ENCODE measurements at regions not wholly inside any gene's neighbourhood (a gene's known extent, or its start where the extent isn't known, plus 50 kb on each side); places are given as distances from the start of the nearest gene placed in this dataset.

- no peak for DNase-seq
These were observed 1170.0 kb downstream of the XPNPEP1 start for GRCh38 chr10:108753326-108753725.

GRCh38 chr10:108749042-108749441 is 1174.3 kb downstream of the XPNPEP1 start:
- no peak for DNase-seq

- no peak for DNase-seq
These were observed 1187.2 kb downstream of the XPNPEP1 start for GRCh38 chr10:108736111-108736510.

- no peak for DNase-seq
These were observed 1187.9 kb downstream of the XPNPEP1 start for GRCh38 chr10:108735380-108735779.

- no peak for DNase-seq
These were observed 1201.4 kb downstream of the XPNPEP1 start for GRCh38 chr10:108721874-108722273.

DNA sequence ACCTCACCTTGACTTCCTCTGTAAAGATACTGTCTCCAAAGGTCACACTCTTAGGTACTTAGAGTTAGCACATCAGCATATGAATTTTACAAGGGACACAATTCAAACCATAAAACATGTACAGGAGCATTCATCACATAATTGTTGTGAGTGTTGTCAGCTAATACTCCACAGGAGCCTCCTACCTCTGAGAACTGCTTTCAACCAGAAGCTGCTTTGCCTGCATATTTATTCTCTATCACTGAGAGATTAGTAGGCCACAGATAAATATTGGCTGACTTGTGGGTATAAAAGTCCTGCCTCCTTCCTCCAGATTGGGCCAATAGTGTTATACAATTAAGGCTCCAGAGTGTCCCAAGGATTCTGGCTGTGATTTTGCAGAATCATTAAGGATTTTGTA is 1207.0 kb downstream of the XPNPEP1 start:
- no peak for DNase-seq

DNA sequence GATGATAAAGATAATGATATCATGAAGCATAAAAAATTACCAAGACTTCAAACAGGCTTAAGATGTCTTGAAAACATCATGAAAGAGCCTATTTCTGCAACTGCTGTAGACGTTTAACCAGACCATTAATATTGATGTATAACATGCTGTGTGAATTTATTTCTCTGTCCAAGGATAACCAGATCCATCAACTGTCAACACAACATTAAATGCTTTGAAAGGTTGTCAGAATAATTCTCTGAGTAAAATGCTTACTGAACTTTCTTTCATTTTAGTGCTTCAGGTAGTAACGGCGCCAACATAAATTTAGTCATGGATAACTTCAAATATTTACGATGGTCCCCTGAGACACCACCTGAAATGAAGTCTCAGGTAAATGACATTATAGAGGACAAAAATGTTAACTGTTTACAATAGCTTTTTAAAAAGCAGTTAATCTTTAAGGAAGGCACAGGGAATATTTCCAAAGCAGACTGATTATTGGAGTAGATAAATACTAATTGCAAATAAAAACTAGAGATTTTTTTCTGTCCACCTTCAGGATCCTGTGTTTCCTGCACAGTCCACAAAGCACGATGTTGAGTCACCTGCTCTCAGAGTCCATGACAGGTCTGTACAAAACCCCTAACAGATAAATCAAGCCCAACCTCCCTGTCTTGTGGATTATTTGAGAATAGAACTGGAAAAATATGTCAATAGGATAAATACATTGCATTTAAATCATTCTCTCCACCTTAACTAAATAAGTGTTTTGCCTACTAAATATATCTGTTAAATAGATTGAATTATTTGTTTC is 1213.2 kb downstream of the XPNPEP1 start:
- DNase-seq = no peak

DNA sequence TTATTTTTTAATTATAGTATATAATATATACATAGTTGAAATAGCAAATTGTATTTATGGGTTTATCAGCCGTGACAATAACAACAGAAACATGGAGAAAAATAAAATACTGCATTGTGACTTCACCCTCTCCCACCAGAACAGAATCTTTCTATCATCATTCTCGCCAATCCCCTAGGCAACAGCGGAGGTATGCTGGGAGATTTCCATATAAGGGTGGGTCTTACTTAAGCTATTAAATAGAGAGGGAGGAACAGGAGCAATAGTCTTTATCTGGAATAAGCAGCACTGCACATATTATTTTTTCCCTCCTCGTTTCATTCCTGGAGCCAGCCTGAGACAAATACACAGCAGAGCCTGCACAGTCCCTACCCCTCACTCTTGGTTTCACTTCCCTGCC is 1214.9 kb downstream of the XPNPEP1 start:
- no peak for DNase-seq

DNA sequence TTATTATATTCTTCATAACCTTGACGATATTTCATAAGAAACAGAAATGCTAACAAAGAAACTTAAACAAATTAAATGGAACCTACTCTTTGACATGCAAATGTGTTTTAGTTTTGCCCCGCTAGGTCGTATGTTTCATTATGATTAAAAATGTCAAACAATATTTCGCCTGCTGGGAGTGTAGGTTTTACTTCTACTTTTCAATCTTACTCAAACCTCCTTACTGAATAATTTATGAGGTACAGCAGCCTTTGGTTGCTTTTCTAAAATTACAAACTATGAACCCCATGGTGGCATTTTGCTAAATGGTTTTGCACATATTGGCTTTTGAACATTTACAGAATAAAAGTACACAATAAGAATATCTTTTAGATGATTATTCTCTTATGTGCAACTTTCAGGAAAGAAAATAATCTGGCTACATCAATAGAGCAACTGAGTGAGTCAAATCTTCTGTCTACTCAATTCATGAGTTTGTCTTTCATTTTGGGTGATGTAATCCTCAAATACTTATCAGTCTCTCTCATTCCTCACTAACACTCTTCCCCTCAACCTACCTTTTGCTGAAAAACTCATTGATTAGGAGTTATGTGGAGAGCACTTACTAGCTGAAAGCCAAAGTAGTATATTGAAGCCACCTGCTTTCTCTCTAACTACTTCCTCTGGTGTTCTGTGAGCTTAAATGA is 1226.4 kb downstream of the XPNPEP1 start:
- DNase-seq = no peak

DNA sequence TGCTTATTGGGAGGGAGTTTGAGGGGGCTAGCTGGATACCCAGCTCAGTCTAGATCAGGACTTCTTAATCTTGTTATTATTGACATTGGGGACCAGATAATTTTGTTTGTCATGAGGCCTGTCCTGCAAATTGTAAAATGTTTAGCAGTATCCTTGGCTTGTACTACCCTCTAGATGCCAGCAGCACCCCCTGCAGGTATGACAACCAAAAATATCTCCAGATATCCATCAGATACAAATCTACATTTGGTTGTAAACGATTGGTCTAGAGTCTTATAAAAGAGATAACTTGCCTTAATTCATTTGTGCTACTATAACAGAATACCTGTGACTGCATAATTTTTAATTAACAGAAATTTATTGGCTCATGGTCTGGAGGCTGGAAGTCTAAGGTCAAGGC is 1232.2 kb downstream of the XPNPEP1 start:
- no peak for DNase-seq

DNA sequence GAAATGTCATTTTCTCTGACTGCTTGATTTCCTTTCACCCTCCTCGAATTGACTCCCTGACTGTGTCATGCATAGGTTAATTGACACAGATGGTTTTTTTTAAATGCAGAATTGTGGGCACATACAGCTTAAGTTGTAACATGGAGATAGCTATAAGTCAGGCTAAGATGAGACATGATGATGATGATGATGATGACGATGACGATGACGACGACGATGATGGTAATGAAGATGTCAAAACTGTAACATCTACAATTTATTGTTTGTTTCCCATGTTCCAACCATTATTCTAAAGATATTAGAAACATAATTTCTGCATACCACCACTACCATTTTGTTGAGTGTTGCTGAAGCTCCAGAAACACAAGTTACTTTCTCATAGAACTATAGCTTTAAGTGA is 1232.8 kb downstream of the XPNPEP1 start:
- DNase-seq = no peak

DNA sequence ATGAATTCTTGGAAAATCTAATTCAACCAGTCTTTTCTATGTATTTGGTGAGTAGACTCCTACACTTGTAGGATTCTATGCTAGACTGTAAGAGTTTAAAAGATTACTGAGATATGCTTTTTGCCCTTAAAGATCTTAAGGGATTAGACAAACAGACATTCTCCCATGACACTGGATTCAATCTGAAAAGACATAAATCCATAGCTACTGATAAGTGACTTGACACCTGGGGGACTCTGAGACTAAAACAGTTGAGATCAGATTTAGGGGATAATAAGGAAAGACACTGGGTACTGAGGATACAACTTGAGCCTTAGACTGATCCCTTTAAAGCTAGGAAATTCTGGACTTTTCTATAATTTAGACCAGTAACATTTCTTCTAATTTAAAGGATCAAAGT is 1233.4 kb downstream of the XPNPEP1 start:
- DNase-seq = no peak

DNA sequence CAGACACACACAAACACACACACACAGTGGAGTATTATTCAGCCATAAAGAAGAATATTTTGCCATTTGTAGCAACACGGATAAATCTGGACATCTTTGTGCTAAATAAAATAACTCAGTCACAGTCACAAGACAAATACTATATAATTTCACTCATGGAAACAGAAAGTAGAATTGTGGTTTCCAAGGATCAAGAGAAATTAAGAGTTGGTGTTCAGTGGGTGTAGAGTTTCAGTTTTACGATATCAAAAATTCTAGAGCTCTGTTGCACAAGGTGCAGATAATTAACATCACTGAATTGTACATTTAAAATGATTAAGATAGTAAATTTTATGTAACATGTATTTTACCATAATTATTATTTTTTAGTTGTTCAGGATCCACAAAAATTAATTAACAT is 1235.0 kb downstream of the XPNPEP1 start:
- DNase-seq = no peak

- no peak for DNase-seq
These were observed 1237.3 kb downstream of the XPNPEP1 start for GRCh38 chr10:108685863-108686531.

GRCh38 chr10:108684431-108684830 is 1238.9 kb downstream of the XPNPEP1 start:
- no peak for DNase-seq

DNA sequence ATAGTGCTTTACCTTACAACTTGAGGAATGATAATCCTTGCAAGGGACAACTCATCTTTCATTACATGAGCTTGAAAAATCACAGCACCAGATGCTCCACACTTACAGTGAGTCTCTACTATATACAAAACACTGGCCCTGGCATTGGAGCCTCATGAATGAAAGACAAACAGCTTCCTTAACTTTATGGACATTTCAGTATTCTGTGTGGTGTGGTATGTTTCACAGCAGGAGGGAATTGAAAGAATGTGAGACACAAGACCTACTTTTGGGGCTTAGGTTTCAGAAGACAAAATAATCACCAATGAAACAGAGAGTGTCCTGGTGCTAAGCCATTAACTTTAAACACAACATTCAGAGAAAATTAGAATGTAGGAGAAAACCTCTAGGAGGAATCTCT is 1249.6 kb downstream of the XPNPEP1 start:
- no peak for DNase-seq

DNA sequence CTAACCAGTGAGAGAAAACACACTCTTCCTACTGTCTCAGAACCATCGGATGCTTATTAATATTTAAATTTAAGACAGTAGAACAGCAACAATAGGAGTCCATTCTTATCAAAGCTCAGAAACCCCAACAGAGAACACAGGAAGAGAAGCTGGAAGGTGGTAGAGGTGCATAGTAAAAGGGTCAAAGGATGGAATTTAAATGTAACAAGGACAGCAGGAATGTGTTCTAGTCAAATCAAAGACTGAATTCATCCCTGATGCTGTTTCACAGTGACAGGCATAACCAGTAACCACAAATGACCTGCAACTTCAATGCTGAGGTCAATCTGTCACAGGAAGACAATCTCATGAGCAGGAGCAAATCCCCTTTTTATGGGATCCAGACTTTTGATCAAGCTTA is 1259.7 kb downstream of the XPNPEP1 start:
- no peak for DNase-seq

- DNase-seq = no peak
These were observed 1260.3 kb downstream of the XPNPEP1 start for GRCh38 chr10:108662975-108663374.

DNA sequence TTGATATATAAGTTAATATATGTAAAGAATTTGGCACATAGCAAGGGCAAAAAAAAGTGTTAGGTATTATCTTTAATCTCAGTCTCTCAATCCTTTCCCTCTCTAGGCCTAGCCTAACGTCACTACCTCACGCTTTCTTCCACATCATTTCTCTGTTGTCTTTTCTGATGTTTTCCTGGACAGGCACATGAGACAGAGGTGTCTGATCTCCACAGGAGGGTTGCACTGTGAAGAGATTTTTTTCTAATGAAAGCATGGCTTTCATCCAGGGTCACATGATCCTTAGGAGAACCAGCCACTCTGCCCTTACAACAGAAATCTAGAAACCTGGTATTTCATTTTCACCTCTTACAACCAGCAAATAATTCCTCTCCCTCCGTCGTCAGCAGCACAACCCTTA is 1268.3 kb downstream of the XPNPEP1 start:
- no peak for DNase-seq

- no peak for DNase-seq
These were observed 1269.8 kb downstream of the XPNPEP1 start for GRCh38 chr10:108653531-108653930.

GRCh38 chr10:108639010-108639409 is 1284.3 kb downstream of the XPNPEP1 start:
- no peak for DNase-seq

- DNase-seq = no peak
These were observed 1285.1 kb downstream of the XPNPEP1 start for GRCh38 chr10:108638225-108638624.

DNA sequence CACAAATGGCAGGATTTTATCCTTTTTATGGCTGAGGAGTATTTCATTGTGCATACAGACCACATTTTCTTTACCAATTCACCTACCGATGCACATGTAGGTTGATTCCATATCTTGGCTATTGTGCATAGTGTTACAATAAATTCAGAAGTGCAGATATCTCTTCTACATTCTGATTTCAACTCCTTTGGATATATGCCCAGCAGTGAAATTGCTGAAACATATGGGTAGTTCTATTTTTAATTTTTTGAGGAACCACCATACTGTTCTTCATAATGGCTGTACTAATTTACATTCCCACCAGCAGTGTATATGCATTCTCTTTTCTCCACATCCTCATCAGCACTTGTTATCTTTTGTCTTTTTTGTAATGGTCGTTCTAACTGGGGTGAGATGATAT is 1290.3 kb downstream of the XPNPEP1 start:
- DNase-seq = no peak

DNA sequence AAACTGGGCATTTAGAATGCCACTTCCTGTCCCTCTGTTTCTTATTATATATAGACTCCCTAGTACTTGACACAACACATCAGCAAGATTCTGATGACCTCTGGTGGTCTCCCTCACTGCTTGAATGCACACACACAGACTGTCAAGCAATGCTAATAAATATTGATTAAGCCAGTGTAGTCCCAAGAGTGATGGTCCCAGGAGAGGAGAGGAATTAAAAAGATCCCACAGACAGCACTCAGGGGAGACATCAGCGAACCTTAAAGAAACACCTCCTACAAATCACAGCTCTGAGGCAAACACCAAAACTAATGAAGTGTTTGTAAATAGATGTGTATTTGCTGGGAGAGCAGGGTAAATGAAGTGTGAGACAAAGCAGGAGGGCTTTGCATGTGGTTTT is 1291.2 kb downstream of the XPNPEP1 start:
- no peak for DNase-seq
